GM18519 (cell line): ENCODE measurements at regions not wholly inside any gene's neighbourhood (a gene's known extent, or its start where the extent isn't known, plus 50 kb on each side); places are given as distances from the start of the nearest gene placed in this dataset.
"Not testable (repeated sequence)": the region's sequence is repeated elsewhere in the genome, so short reads cannot be mapped to it uniquely, and the experiment has no call there.

Experiments
- ATAC-seq: cut with Tn5 transposase; IDR thresholded peaks from one replicate; pipeline ENCODE4 v1.9.1; 2021; ENCODE audit warnings: mild to moderate bottlenecking, moderate library complexity; ENCODE audit not compliant: unreplicated experiment, low FRiP score

DNA sequence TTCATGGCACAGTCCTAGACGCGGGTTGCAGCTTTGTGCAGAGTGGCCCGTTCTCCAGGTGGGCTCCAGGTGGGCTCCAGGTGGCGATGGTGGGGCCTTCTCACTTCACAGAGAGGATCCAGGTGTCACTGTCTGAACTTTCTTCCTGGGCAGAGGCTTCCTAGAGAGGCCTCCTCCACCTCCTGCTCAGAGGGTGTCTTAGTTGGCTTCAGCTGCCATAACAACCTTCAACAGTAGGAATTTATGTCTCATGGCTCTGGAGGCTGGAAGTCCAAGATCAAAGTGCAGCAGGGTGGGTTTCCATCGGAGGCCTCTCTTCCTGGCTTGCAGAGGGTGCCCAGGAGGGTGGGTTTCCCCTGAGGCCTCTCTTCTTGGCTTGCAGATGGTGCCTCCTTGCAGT is 125.1 kb downstream of the GLRX3 start:
- no peak for ATAC-seq

DNA sequence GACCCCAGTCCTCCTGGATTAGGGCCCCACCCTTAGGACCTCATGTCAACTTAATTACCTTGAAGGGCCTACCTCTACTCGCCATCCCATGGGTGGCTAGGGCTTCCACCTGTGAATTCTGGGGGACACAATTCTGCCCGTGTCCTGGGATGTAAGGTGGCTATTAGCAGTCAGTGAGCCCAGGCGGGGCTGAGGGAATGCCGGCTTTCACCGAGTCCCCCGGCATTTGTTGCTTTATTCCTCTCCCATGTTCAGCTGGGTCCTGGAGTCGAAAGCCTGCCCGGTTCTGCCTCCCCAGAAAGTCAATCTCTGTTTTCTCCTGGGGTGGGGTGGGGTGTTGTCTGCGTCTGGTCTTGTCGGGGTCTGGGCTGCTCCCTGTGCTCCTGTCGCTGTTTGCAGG is 125.6 kb downstream of the GLRX3 start:
- no peak for ATAC-seq

DNA sequence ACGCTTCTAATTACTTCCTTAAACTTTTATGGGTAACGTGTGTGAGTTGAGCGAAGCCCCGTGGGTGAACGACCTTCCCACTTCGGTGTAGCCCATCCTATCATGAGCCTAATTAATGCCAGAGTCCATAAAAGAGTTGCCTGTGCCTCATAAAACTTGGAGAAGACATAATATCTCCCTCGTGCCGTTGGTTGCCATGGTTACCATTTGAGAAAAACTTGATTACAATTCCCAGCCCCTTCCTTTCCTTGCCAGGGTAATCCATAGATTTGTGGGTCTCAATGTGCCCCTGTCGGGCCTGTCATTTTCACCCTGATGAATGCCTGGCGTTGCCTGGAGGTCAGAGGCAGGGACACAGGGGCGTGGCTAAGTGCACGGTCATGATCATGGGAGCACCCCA is 127.1 kb downstream of the GLRX3 start:
- ATAC-seq: no peak

DNA sequence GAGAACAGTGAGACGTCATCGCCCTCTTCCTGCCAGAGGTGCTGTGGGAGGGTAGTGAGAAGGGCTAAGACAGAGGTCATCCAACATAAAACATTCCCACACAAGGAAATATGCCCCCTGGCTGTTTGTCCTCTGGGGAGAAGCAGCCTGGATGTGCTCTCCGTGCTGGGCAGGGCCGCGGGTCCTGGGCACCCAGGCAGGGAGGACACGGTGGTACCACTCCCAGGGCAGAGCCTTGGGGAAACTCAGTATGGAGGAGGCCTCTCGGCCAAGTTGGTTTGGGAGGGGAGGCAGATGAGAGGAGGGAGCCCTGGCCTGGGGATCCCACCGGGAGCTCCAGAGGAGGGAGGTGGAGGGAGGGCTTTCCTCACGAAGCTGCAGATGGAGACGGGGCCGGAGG is 129.4 kb downstream of the GLRX3 start:
- ATAC-seq: no peak

DNA sequence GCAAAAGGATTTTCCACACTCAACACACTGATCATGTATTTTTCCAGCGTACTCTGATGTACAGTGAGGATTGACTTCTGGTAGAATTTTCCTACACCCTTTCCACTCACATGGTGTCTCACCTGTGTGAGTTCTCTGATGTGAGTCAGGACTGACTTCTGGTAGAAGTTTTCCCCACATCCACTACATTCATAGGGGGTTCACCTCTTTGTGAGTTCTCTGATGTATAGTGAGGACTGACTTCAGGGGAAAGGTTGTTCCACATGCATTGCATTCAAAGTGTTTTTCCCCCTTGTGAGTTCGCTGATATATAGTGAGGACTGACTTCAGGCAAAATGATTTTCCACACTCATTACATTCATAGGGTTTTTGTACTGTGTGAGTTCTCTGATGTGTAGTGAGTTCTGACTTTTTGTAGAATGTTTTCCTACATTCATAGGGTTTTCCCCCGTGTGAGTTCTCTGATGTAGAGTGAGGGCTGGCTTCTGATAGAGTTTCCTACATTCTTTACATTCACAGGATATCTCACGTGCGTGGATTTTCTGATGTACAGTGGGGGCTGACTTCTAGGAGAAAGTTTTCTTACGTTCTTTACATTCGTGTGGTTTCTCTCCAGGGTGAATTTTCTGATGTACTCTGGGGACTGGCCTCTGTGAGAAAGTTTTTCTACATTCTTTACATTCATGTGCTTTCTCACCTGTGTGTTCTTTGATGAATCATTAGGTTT is 146.5 kb downstream of the GLRX3 start:
- no peak for ATAC-seq

DNA sequence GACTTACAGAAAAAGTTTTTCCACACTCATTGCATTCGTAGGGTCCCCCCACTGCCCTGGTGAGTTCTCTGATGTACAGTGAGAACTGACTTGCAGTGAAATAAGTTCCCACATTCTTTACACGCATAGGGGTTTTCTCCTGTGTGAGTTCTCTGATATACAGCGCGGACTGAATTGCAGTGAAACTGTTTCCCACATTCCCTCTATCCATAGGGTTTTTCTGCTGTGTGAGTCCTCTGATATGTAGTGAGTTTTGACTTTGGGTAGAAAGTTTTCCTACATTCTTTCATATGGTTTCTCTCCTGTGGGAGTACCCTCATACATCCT is 147.0 kb downstream of the GLRX3 start:
- no peak for ATAC-seq

DNA sequence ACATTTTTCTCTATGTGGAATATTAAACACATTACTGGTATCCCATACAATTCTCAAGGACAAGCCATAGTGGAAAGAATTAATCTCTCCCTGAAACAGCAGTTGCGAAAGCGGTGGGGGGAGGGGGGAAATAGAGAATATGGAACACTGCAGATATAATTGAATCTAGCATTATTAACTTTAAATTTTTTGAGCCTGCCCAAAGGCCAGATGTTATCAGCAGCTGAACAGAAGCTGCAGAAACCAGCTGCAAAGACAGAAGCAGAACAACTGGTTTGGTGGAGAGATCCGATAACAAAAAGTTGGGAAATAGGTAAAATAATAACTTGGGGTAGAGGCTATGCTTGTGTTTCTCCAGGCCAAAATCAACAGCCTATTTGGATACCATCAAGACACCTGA is 159.6 kb downstream of the GLRX3 start:
- ATAC-seq: not testable (repeated sequence)

DNA sequence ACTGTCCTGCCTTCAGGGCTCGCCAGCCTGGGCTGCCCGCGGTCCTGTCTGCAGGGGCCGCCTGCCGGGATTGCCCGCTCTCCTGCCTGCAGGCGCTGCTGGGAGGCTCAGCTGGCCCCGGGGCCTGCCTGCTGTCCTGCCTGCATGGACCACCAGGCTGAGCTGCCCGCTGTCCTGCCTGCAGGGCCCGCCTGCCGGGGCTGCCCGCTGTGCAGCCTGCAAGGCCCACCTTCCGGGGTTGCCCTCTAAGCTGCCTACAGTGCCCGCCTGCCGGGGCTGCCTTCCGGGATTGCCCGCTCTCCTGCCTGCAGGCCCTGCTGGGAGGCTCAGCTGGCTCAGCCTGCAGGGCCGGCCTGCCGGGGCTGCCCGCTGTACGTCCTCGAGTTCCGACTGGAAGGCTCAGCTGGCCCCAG is 164.4 kb downstream of the GLRX3 start:
- peak; percentile 30 for ATAC-seq

DNA sequence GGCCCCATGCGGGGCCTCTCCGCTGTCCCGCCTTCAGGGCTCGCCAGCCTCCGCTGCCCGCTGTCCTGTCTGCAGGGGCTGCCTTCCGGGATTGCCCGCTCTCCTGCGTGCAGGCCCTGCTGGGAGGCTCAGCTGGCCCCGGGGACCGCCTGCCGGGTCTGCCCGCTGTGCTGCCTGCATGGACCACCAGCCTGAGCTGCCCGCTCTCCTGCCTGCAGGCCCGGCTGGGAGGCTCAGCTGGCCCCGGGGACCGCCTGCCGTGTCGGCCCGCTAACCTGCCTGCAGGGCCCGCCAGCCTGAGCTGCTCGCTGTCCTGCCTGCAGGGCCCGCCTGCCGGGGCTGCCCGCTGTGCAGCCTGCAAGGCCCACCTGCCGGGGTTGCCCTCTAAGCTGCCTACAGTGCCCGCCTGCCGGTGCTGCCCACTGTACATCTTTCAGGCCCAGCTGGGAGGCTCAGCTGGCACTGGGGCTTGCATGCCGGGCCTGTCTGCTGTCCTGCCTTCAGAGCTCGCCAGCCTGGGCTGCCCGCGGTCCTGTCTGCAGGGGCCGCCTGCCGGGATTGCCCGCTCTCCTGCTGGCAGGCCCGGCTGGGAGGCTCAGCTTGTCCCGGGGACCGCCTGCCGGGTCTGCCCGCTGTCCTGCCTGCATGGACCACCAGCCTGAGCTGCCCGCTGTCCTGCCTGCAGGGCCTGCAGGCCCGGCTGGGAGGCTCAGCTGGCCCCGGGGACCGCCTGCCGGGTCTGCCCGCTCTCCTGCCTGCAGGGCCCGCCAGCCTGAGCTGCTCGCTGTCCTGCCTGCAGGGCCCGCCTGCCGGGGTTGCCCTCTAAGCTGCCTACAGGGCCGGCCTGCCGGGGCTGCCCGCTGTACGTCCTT is 165.1 kb downstream of the GLRX3 start:
- ATAC-seq: peak; percentile 51

DNA sequence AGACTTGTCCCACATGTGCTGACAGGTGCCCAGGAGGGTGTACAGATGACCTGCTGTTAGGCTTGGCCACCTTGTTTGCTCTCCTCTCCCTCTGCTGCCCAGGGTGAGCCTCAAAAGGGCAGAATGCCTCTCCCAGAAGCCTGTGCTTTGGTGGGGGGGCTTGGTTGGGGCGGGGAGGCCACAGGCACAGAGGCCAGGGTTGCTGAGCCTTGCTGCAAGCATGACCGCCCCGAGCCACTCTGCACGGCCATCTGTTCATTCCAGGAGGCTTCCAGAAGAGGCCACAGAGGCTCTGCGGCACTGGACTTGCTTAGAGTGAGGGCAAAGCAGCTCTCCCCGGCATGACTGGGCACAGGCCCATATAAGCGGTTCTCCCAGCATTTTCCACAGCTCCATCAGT is 190.8 kb downstream of the GLRX3 start:
- no peak for ATAC-seq

DNA sequence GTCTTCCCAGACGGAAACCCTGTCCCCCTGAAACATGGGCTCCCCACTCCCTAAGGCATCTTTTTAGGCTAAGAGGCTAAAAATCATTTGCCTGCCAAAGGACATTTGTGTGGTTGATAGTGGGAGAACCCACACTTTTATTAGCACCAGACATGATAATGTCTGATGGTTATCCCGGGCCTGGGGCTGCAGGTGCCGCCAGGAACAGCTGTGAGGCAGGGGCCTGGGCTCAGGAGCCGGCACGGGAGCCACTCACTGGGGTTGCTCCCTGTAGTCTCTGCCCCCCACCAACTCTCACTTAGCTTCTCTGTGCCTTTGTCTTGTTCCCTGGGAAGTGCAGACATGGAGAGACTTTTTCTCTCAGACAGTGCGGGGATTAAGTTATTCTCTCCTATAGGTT is 193.6 kb downstream of the GLRX3 start:
- ATAC-seq: no peak

DNA sequence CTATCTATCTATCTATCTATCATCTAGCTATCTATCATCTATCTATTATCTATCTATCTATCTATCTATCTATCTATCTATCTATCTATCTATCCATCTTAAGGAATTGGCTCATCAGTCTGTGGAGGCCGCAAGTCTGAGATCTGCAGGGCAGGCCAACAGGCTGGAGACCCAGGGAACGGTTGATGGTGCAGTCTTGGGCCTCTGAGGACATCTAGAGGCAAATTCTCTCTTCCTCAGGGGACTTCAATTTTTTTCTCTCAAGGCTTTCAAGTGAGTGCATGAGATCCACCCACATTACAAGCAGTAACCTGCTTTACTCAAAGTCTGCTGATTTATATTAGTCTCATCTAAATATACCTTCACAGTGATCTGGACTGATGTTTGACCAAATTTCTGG is 197.0 kb downstream of the GLRX3 start:
- no peak for ATAC-seq

DNA sequence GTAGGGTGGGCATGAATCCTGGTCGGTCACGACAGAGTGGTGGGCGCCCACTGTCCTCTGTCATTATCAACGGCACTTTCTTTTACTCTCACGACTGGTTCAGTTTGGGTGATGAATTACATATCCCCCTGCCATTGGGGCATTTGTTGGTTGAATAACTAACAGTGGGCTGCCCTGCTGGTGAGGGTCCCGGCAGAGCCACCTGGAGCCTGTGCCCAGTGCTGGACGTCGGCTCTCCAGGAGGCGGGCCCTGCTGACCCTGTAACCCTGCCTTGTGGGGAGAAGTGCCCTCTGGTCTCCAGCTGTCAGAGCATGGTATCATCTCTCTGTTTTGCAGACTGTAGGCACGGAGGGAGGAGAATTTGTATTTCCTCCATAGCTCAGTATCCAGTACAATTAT is 199.1 kb downstream of the GLRX3 start:
- no peak for ATAC-seq

DNA sequence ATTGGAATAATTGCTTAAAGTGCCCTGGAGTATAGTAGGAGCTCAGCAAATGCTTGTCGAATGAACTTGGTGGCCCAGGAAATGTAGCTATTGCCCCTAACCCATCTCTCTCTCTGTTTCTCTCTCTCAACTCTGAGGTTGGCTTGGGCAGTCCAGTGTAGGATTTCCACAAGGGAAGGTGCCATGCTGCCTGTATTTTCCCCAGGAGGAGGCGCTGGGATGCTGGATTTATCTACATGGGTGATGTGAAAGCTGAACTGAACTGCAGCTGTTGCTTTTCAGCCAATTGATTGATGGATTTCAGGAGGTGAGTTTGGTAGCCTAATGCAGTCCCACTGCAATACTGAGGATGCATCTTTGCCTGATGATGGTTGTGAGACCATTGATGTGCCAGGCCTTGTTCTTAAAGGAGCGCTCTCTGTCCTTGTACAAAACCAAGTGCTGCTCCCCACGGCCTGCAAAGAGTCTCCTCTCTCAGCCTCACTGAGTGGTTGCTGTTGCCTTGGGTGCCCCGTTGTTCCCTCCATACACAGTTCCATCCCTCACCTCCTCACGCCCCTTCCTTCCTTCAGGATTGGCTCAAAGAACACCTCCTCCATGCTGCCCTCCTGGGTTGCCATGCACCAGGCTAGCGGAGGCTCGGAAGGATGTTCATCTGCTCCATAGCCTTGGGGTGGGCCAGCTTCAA is 200.6 kb downstream of the GLRX3 start:
- ATAC-seq: no peak

DNA sequence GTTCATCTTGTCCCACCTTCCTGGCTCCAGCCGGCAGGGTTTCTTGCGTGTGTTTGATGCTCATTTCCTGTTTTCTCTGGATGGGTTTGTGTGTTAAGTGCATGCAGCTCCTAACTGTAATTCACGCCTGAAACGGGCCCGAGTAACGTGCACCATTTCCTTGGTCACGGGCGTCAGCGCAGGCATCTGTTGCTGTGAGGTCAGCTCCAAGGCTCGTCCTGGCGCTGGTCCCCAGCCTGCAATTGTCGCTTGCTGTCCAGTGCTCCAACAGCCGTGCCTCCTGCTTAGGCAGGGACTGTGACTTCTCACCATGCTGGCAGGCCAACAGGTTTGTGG is 201.1 kb downstream of the GLRX3 start:
- ATAC-seq: no peak

DNA sequence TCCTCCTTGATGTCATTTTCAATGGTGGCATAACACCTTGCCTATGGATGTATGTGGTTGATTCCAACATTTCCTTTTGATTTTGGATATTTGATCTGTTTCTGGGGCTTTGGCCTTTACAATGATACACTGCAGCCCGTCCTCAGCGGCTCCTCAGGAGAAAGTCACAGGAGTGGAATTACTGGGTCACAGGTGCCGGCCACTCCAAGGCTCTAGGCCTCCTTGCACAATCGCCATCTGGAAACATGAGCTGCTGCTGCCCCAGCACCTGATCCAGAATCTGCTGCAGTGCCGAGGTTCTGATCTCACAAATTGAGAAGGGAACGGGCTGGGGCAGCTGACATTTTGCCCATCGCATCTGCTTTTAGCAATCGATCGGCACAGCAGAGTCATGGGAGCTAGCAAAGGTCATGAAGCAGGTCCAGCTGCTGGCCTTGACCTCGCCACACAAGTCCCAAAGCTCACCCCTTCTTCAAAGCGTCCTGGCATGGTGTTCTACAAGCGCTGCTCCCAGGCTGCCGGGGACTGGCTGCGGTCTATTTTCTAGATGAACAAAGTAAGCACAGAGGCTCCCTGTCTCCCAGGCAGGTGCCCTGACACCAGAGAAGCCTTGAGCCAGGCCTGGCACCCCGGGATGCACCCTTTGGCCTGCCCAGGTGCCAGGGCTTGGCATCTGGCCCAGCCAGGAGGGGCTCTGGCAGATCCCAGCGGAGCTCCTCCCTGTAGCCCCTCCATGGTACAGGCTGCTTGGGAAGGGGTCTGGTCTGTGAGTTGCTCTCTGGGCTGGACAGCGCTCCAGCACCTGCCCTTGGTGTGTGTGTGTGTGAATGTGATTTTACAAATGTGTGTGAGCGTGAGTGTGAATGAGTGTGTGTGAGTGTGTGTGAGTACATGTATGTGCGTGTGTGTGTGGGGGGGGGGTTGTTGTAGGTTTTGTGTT is 201.8 kb downstream of the GLRX3 start:
- no peak for ATAC-seq

DNA sequence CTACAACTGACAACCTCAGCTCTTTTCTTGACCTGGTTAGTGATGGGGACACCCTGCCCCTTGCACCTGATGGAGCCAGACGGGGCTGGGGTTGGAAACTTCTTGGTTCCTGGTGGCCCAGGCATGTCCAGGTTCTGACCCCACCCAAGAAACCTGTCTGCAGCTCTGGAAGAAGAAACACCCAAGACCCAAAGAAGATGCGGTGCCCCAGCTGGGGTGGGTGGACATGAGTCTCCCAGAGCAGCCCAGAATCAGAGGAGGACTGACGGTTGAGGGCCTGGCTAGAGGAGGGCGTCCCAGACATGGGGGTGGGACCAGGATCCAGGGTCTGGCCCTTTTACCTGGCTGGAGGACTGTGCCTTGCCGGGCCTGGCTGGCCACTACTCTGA is 202.4 kb downstream of the GLRX3 start:
- ATAC-seq: no peak

DNA sequence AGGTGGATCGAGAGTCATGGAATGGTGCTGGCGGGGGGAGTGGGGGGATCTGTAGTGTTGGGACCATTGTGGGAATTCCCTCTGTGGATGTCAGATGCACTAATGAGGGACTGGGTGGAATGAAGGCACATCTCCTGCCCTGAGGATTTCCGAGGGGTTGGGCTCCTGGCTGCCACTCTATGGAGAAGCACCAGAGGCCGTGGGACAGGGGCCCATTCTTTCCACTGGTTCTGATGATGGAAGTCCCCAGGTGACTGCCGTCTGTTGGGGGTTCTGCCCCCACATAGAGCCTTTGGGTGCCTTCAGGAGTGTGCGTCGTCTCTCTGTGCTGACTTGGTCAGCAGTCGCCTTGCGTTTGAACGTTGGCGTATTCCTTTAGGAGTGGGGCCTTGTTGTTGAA is 202.9 kb downstream of the GLRX3 start:
- ATAC-seq: no peak

DNA sequence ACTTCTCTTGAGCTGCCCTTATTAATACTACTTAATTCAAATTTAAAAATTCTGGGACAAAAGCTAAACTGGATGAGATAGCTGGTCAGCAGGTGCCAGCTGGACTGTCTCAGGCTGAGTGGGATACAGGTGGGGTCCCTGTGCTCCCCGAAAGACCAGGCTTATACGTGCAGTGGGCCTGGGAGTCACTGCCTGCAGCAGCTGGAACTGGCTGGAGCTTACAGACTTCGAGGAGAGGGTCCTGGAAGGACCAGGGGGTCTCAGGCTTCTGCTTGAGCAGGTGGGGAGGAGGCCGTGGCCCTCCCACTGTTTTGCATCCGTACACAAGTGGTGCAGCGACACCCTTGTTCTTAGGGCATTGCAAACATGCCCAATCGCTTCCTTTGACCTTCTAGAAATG is 203.7 kb downstream of the GLRX3 start:
- no peak for ATAC-seq

DNA sequence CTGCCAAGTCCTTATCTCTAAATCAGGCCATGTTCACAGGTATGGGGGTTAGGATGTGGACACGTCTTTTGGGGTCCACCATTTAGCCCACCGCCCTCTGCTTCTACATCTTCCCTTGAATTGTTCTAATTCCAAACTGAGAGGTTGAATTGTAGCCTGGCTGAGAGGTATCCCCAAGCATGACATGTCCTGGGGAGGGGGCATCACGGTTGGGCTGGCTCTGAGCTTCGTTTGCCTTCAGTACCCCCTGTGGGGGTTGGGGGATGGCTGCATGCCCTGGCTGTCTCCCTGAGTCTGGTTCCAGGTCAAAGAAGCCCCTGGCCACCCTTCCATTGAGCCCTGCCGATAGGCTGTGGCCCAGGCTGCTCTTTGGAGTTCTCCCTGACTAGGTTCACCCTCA is 204.6 kb downstream of the GLRX3 start:
- ATAC-seq: no peak

DNA sequence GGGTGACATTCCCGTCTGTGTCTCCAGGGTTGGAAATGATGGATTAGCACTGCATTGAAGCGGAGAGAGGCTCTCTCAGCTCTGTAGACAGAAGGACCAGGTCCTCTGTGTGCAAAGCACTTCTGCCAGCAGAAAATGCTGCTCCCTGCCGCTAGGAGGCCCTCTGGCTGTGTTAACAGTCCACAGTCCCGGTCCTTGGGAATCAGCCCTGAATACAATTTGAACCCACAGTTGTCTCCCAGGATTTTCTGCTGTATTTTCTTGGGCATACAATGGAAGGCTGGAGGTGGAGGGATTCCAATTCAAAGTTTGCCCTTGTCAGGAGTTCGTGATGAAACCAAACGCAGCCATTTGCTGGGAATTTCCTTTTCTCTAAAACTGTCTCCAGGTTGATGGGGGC is 205.2 kb downstream of the GLRX3 start:
- no peak for ATAC-seq
